ENCODE measurements at regions not wholly inside any gene's neighbourhood (a gene's known extent, or its start where the extent isn't known, plus 50 kb on each side); places are given as distances from the start of the nearest gene placed in this dataset.
"Not testable (repeated sequence)": the region's sequence is repeated elsewhere in the genome, so short reads cannot be mapped to it uniquely, and the experiment has no call there.

GRCh38 chr7:76839879-76840278, 192.3 kb downstream of the SPDYE17 start:
- not testable (repeated sequence) for DNase-seq

- not testable (repeated sequence) for DNase-seq
Measured at GRCh38 chr7:76839214-76839613, 192.9 kb downstream of the SPDYE17 start.

- not testable (repeated sequence) for DNase-seq
Measured at GRCh38 chr7:76838357-76838756, 193.8 kb downstream of the SPDYE17 start.

GRCh38 chr7:76829233-76829632, 202.2 kb upstream of the POMZP3 start:
- not testable (repeated sequence) for DNase-seq

GRCh38 chr7:76826181-76826580, 199.1 kb upstream of the POMZP3 start:
- not testable (repeated sequence) for DNase-seq

- DNase-seq = not testable (repeated sequence)
Measured at GRCh38 chr7:76809856-76810255, 182.8 kb upstream of the POMZP3 start.

GRCh38 chr7:76807588-76808100, 180.6 kb upstream of the POMZP3 start:
- DNase-seq = not testable (repeated sequence)

- DNase-seq = not testable (repeated sequence)
Measured at GRCh38 chr7:76806460-76806859, 179.4 kb upstream of the POMZP3 start.

- DNase-seq = peak in 1 of 2 donors; percentile 9
Measured at GRCh38 chr7:76806010-76806409, 178.9 kb upstream of the POMZP3 start.

GRCh38 chr7:76805262-76805661, 178.2 kb upstream of the POMZP3 start:
- not testable (repeated sequence) for DNase-seq

- not testable (repeated sequence) for DNase-seq
Measured at GRCh38 chr7:76797639-76798038, 170.6 kb upstream of the POMZP3 start.

- DNase-seq = not testable (repeated sequence)
Measured at GRCh38 chr7:76780693-76781092, 153.6 kb upstream of the POMZP3 start.

GRCh38 chr7:76774279-76774678, 147.2 kb upstream of the POMZP3 start:
- DNase-seq = not testable (repeated sequence)

GRCh38 chr7:76771980-76772379, 144.9 kb upstream of the POMZP3 start:
- not testable (repeated sequence) for DNase-seq

GRCh38 chr7:76763977-76764376, 136.9 kb upstream of the POMZP3 start:
- DNase-seq = not testable (repeated sequence)

GRCh38 chr7:76760546-76761220, 133.6 kb upstream of the POMZP3 start:
- DNase-seq = not testable (repeated sequence)

- DNase-seq = not testable (repeated sequence)
Measured at GRCh38 chr7:76739538-76739937, 112.5 kb upstream of the POMZP3 start.

- DNase-seq = not testable (repeated sequence)
Measured at GRCh38 chr7:76736724-76737123, 109.6 kb upstream of the POMZP3 start.

GRCh38 chr7:76736091-76736490, 109.0 kb upstream of the POMZP3 start:
- peak in 1 of 2 donors; percentile 0 for DNase-seq

GRCh38 chr7:76735668-76736067, 108.6 kb upstream of the POMZP3 start:
- peak in 1 of 2 donors; percentile 22 for DNase-seq

- DNase-seq = not testable (repeated sequence)
Measured at GRCh38 chr7:76728571-76728974, 101.5 kb upstream of the POMZP3 start.

- DNase-seq = not testable (repeated sequence)
Measured at GRCh38 chr7:76723928-76724327, 96.8 kb upstream of the POMZP3 start.

GRCh38 chr7:76716551-76716950, 89.5 kb upstream of the POMZP3 start:
- DNase-seq = not testable (repeated sequence)

GRCh38 chr7:76712926-76713325, 85.8 kb upstream of the POMZP3 start:
- not testable (repeated sequence) for DNase-seq
